ENCODE measurements at regions not wholly inside any gene's neighbourhood (a gene's known extent, or its start where the extent isn't known, plus 50 kb on each side); places are given as distances from the start of the nearest gene placed in this dataset.

- DNase-seq: no peak
Measured at GRCh38 chr2:63785096-63785495, 56.6 kb upstream of the UGP2 start.

- no peak for DNase-seq
Measured at GRCh38 chr2:63786471-63786870, 55.2 kb upstream of the UGP2 start.

GRCh38 chr2:63788071-63788470 lies 53.6 kb upstream of the UGP2 start:
- no peak for DNase-seq

GRCh38 chr2:63789338-63790020 lies 52.2 kb upstream of the UGP2 start:
- no peak for DNase-seq

GRCh38 chr2:63790491-63790890 lies 51.2 kb upstream of the UGP2 start:
- DNase-seq: no peak

- no peak for DNase-seq
Measured at GRCh38 chr2:63790906-63791305, 50.8 kb upstream of the UGP2 start.

- no peak for DNase-seq
Measured at GRCh38 chr2:63791387-63791786, 50.3 kb upstream of the UGP2 start.
